ENCODE measurements at regions not wholly inside any gene's neighbourhood (a gene's known extent, or its start where the extent isn't known, plus 50 kb on each side); places are given as distances from the start of the nearest gene placed in this dataset.
"Not testable (repeated sequence)": the region's sequence is repeated elsewhere in the genome, so short reads cannot be mapped to it uniquely, and the experiment has no call there.

GRCh38 chr18:10354890-10355289 lies 99.5 kb upstream of the APCDD1 start:
- no peak for DNase-seq (ENCODE audit: low read depth, low spot score)
- no peak overlapping the region for H3K27ac ChIP-seq

GRCh38 chr18:10356999-10357398 lies 97.4 kb upstream of the APCDD1 start:
- not testable (repeated sequence) for DNase-seq (ENCODE audit: low read depth, low spot score); H3K27ac ChIP-seq

- no peak overlapping the region for H3K27ac ChIP-seq
- no peak for DNase-seq (ENCODE audit: low read depth, low spot score)
Measured at GRCh38 chr18:10361660-10362059, 92.8 kb upstream of the APCDD1 start.

GRCh38 chr18:10365021-10365500 lies 89.4 kb upstream of the APCDD1 start:
- DNase-seq (ENCODE audit: low read depth, low spot score), result no peak
- no peak overlapping the region for H3K27ac ChIP-seq

- no peak for DNase-seq (ENCODE audit: low read depth, low spot score)
- H3K27ac ChIP-seq, result no peak overlapping the region
Measured at GRCh38 chr18:10365901-10366300, 88.5 kb upstream of the APCDD1 start.

- H3K27ac ChIP-seq, result no peak overlapping the region
- no peak for DNase-seq (ENCODE audit: low read depth, low spot score)
Measured at GRCh38 chr18:10367836-10368235, 86.6 kb upstream of the APCDD1 start.

- H3K27ac ChIP-seq, result no peak overlapping the region
- DNase-seq (ENCODE audit: low read depth, low spot score), result no peak
Measured at GRCh38 chr18:10368456-10369453, 85.7 kb upstream of the APCDD1 start.

GRCh38 chr18:10370716-10371115 lies 83.7 kb upstream of the APCDD1 start:
- H3K27ac ChIP-seq, result no peak overlapping the region
- DNase-seq (ENCODE audit: low read depth, low spot score), result no peak

- no peak for DNase-seq (ENCODE audit: low read depth, low spot score)
- H3K27ac ChIP-seq, result no peak overlapping the region
Measured at GRCh38 chr18:10371165-10371564, 83.3 kb upstream of the APCDD1 start.

- no peak for DNase-seq (ENCODE audit: low read depth, low spot score)
- no peak overlapping the region for H3K27ac ChIP-seq
Measured at GRCh38 chr18:10374195-10374594, 80.2 kb upstream of the APCDD1 start.

GRCh38 chr18:10374636-10375293 lies 79.7 kb upstream of the APCDD1 start:
- DNase-seq (ENCODE audit: low read depth, low spot score), result peak; percentile 37
- H3K27ac ChIP-seq, result no peak overlapping the region

- DNase-seq (ENCODE audit: low read depth, low spot score), result no peak
- no peak overlapping the region for H3K27ac ChIP-seq
Measured at GRCh38 chr18:10376731-10377130, 77.7 kb upstream of the APCDD1 start.

GRCh38 chr18:10377956-10378355 lies 76.5 kb upstream of the APCDD1 start:
- no peak overlapping the region for H3K27ac ChIP-seq
- DNase-seq (ENCODE audit: low read depth, low spot score), result no peak

- H3K27ac ChIP-seq, result no peak overlapping the region
- DNase-seq (ENCODE audit: low read depth, low spot score), result no peak
Measured at GRCh38 chr18:10378688-10379420, 75.6 kb upstream of the APCDD1 start.

- H3K27ac ChIP-seq, result no peak overlapping the region
- no peak for DNase-seq (ENCODE audit: low read depth, low spot score)
Measured at GRCh38 chr18:10379522-10379921, 74.9 kb upstream of the APCDD1 start.

GRCh38 chr18:10381516-10381915 lies 72.9 kb upstream of the APCDD1 start:
- no peak for DNase-seq (ENCODE audit: low read depth, low spot score)
- H3K27ac ChIP-seq, result no peak overlapping the region

GRCh38 chr18:10381951-10382350 lies 72.5 kb upstream of the APCDD1 start:
- no peak overlapping the region for H3K27ac ChIP-seq
- no peak for DNase-seq (ENCODE audit: low read depth, low spot score)

- DNase-seq (ENCODE audit: low read depth, low spot score), result no peak
- H3K27ac ChIP-seq, result no peak overlapping the region
Measured at GRCh38 chr18:10386049-10386448, 68.4 kb upstream of the APCDD1 start.

- no peak overlapping the region for H3K27ac ChIP-seq
- DNase-seq (ENCODE audit: low read depth, low spot score), result no peak
Measured at GRCh38 chr18:10386956-10387355, 67.5 kb upstream of the APCDD1 start.

- DNase-seq (ENCODE audit: low read depth, low spot score), result no peak
- no peak overlapping the region for H3K27ac ChIP-seq
Measured at GRCh38 chr18:10387399-10387798, 67.0 kb upstream of the APCDD1 start.

- no peak for DNase-seq (ENCODE audit: low read depth, low spot score)
- H3K27ac ChIP-seq, result no peak overlapping the region
Measured at GRCh38 chr18:10388373-10388772, 66.1 kb upstream of the APCDD1 start.

Data from epithelial cell of prostate (primary cell).